Fibroblast of skin of left biceps (primary cell): ENCODE measurements at regions not wholly inside any gene's neighbourhood (a gene's known extent, or its start where the extent isn't known, plus 50 kb on each side); places are given as distances from the start of the nearest gene placed in this dataset.

Source experiments
- DNase-seq, 2 experiments: peaks; one replicate each; pipeline ENCODE4 v3.0.0-alpha.2; 2013; ENCODE audit warnings: low read depth in 2 of 2

DNA sequence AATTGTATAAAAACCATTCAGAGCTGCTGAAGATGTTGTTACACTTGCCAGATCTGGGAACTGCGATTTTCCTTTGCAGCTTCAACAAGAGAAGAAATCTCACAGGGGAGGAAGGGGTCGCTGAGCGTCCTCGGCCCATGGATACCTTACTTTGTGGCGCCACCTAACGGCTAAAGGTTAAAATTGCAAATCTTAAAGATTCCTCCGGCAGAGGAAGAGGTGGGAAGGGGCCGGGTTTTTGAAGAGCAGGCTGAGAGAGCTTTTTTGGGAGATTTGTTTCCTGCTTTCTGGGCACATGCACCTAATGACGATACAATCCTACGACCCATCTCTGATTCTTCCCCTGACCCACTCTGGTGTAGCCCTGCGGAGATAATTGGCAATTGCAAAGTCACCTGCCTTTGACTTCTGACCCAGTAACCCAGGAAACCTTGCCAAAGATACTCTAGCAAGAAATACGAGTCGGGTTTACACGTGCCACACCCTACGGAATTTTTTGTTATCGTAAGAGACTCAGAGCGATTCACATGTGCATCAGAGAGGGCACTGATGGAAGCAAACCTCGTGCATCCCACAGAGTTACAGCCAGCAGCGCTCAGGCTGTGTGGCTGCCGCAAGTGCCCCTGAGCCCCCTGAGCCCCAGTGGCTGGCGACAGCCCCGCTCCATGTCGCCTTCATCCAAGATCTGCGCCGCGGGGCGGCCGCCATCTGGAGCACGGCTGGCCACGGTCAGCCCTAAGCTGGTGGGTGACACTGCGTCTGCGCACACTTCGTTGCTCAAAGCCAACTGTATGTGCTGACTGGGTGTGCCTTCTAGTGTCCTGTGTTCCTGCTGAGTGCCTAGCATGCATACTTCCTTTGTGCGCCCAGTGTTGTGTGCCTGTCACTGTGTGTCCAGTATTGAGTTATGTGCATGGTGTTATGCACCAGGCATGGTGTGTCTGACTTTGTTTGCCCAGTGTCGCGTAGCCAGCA is 55.2 kb upstream of the CHRNA7 start:
- DNase-seq = no peak

DNA sequence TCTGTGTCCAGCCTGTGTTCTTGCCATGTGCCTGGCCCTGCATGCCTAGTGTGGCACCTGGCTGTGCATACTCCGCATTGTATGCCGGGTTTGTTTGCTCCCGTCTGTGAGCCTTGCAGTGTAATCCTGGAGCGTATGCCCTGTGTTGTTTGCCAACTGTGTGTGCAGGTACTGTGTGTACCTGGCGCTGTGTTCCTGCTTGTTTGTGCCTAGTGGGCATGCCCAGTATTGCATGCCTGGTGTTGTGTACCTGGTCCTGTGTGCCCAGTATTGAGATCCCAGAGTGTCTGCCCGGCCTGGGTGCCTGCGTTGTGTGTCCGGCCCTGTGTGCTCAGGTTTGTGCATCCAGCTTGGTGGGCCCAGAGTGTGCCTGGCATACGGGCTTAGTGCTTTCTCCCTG is 54.5 kb upstream of the CHRNA7 start:
- no peak for DNase-seq

DNA sequence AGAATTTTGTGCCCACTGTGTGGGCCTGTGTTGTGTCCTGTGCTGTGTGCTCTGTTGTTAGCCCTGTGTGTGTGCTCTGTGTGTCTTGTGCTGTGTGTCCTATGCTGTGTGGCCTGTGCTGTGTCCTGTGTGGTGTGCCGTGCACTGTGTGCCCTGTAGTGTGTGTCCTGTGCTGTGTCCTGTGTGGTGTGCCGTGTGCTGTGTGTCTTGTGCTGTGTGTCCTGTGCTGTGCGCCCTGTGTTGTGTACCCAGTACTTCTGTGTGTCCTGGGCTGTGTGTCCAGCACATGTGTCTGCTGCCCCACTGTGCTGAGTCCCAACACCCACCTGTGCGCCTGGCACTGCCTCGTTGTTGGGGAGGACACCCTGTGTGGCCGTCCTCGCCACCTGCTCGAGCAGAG is 53.2 kb upstream of the CHRNA7 start:
- DNase-seq = no peak

DNA sequence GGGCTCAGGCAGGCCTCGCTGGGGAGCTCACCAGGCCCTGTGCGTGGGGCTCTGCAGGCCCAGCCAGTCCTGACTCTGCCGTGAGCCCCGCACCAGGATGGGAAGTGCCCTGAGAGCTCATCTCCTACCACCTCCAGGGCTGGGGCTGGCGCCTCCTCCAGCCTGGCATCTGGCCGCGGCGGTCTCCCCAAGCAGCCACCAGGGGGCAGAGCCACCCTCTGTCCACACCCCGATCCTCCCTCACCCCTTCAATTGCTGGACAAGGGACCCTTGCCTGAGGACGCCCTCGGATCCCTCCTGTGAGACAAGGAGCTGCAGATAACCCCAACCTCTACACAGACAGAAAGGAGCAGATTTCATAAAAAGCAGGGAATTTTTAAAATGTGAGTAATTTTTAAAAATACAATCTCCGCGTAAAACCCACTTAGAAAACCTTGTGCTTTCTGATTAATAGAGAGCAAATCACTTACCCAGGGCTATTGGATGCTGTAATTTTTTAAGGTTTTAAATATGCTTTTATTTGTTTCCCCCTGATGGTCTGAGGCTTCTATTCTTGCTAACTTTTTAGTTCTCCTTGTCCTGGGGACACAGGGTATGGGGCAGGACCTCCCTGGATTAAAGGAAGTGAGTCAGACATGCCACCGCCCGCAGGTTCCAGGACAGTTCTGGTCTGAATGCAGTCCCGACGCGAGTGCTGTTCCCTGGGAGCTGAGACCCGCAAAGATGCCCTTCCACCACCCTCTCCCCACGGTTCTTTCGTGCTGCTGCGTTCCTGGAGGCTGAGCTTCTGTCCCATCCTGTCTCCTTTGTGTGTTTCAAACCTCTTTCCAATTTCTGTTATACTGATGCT is 52.3 kb upstream of the CHRNA7 start:
- DNase-seq = no peak
